CD14-positive monocyte (primary cell): ENCODE measurements at regions not wholly inside any gene's neighbourhood (a gene's known extent, or its start where the extent isn't known, plus 50 kb on each side); places are given as distances from the start of the nearest gene placed in this dataset.

Source experiments
- DNase-seq, 3 donors: peaks; one replicate each; pipeline ENCODE4 v3.0.0-alpha.2; 2011 to 2022
- H2AFZ ChIP-seq: 2 replicates; pipeline ENCODE4 v1.6.0; 2012; ENCODE audit warnings: mild to moderate bottlenecking, low read depth, low read length, inconsistent platforms; ENCODE audit not compliant: insufficient read depth, poor library complexity, severe bottlenecking
- H3K27ac ChIP-seq, 2 donors: 1 replicate in 1 of 2; 2 replicates in 1 of 2; pipeline ENCODE4 v1.5.1; 2012 to 2013; ENCODE audit warnings: low read length in 2 of 2, control low read depth in 1 of 2, inconsistent platforms in 1 of 2, low read depth in 1 of 2, mild to moderate bottlenecking in 1 of 2
- H3K27me3 ChIP-seq, 2 donors: one replicate each; pipeline versions ENCODE4 v1.6.0 to v1.6.1; 2011 to 2013; ENCODE audit warnings: low read length in 2 of 2; ENCODE audit not compliant: control insufficient read depth in 2 of 2, insufficient read depth in 2 of 2
- H3K36me3 ChIP-seq, 2 donors: replicated peaks in 1 of 2; 1 replicate in 1 of 2; 2 replicates in 1 of 2; pipeline versions ENCODE4 v1.5.1 to v1.6.1; 2012 to 2013; ENCODE audit warnings: low read length in 2 of 2, control low read depth in 1 of 2, inconsistent platforms in 1 of 2, mild to moderate bottlenecking in 1 of 2; ENCODE audit not compliant: insufficient read depth in 2 of 2, control insufficient read depth in 1 of 2
- H3K4me1 ChIP-seq, 2 donors: 1 replicate in 1 of 2; 2 replicates in 1 of 2; pipeline versions ENCODE4 v1.5.1 to v1.6.1; 2012 to 2013; ENCODE audit warnings: low read length in 2 of 2, control low read depth in 1 of 2, inconsistent platforms in 1 of 2, mild to moderate bottlenecking in 1 of 2, moderate library complexity in 1 of 2; ENCODE audit not compliant: insufficient read depth in 2 of 2, control insufficient read depth in 1 of 2
- H3K4me2 ChIP-seq: replicated peaks from 2 replicates; pipeline ENCODE3; 2012; ENCODE audit warnings: low read length, moderate library complexity, mild to moderate bottlenecking; ENCODE audit not compliant: poor library complexity, severe bottlenecking; ENCODE audit errors: extremely low read depth
- H3K4me3 ChIP-seq, 3 experiments: fragments of 200-600 bp in 1 of 3; sonication (generic) in 1 of 3; replicated peaks in 1 of 3; 1 replicate in 2 of 3; 2 replicates in 1 of 3; pipeline ENCODE4 v1.5.1; 2011 to 2013; ENCODE audit warnings: low read length in 3 of 3, mild to moderate bottlenecking in 3 of 3, control low read depth in 2 of 3, low read depth in 2 of 3, inconsistent platforms in 1 of 3, moderate library complexity in 1 of 3
- H3K79me2 ChIP-seq: 2 replicates; pipeline ENCODE4 v1.6.0; 2012; ENCODE audit warnings: mild to moderate bottlenecking, control low read depth, inconsistent platforms, low read length, moderate library complexity; ENCODE audit not compliant: insufficient read depth
- H3K9ac ChIP-seq: 2 replicates; pipeline ENCODE4 v1.6.0; 2017; ENCODE audit warnings: low read length, mild to moderate bottlenecking; ENCODE audit not compliant: insufficient read depth, poor library complexity, severe bottlenecking
- H3K9me3 ChIP-seq, 2 donors: replicated peaks in 1 of 2; 1 replicate in 1 of 2; 2 replicates in 1 of 2; pipeline versions ENCODE4 v1.5.1 to v1.6.1; 2012 to 2013; ENCODE audit warnings: low read length in 2 of 2, control low read depth in 1 of 2; ENCODE audit not compliant: control insufficient read depth in 1 of 2, insufficient read depth in 1 of 2
- H4K20me1 ChIP-seq: 2 replicates; pipeline ENCODE4 v1.6.0; 2012; ENCODE audit warnings: mild to moderate bottlenecking, low read length, control low read depth, moderate library complexity; ENCODE audit not compliant: insufficient read depth
- H3K27ac Mint-ChIP-seq, 7 donors: one replicate each; pipeline ENCODE4 v1.8.0; 2020; ENCODE audit warnings: mild to moderate bottlenecking in 7 of 7, mixed read lengths in 7 of 7, moderate library complexity in 6 of 7, inconsistent platforms in 2 of 7
- H3K27me3 Mint-ChIP-seq, 3 donors: one replicate each; pipeline ENCODE4 v1.8.0; 2021 to 2022; ENCODE audit warnings: low read depth in 3 of 3, mild to moderate bottlenecking in 3 of 3, mixed read lengths in 3 of 3, moderate library complexity in 3 of 3, inconsistent platforms in 1 of 3
- H3K36me3 Mint-ChIP-seq, 2 donors: one replicate each; pipeline ENCODE4 v1.8.0; 2020; ENCODE audit warnings: mixed read lengths in 2 of 2, inconsistent platforms in 1 of 2, mild to moderate bottlenecking in 1 of 2
- H3K4me1 Mint-ChIP-seq: one replicate; pipeline ENCODE4 v1.8.0; 2020; ENCODE audit warnings: mild to moderate bottlenecking, mixed read lengths
- H3K4me3 Mint-ChIP-seq, 2 donors: one replicate each; pipeline ENCODE4 v1.8.0; 2020; ENCODE audit warnings: mild to moderate bottlenecking in 2 of 2, mixed read lengths in 2 of 2, moderate library complexity in 1 of 2
- H3K9me3 Mint-ChIP-seq, 7 donors: one replicate each; pipeline ENCODE4 v1.8.0; 2020 to 2022; ENCODE audit warnings: mixed read lengths in 7 of 7, mild to moderate bottlenecking in 6 of 7, moderate library complexity in 6 of 7, inconsistent platforms in 2 of 7
- WGBS: methylation state at CpG from one replicate; pipeline ENCODE4 v1.1.5; 2013; ENCODE audit warnings: missing lambda C conversion rate; ENCODE audit not compliant: insufficient coverage; 5-methylcytosine and 5-hydroxymethylcytosine counted together
- intact Hi-C, 2 donors: fragments of 100-400 bp; cut with micrococcal nuclease; formaldehyde crosslinking; loops; one replicate each; pipeline versions ENCODE4 v1.15.0 to v1.15.1; 2023
- TF ChIP-seq, protein P1 (sequence below): fragments of 200-600 bp; IDR thresholded peaks from one replicate; pipeline ENCODE4 v1.8.0; 2022; ENCODE audit warnings: antibody characterized with exemption, mild to moderate bottlenecking

DNA sequence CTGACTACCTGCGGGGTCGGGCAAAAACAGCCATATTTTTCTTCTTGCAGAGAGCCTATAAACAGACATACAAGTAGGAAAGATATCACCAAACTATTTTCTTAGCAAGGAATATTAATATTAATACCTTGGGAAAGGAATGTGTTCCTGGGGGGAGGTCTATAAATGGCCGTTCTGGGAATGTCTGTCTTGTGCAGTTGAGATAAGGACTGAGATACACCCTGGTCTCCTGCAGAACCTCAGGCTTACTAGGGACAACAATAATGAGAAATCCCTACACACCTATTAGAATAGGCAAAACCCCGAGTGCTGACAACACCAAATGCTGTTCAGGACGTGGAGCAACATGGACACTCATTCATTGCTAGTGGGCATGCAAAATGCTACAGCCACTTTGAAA, 297.2 kb downstream of the DRD1 start:
- Mint-ChIP-seq H3K4me1 (no peaks in the 10 kb centered on the region), H3K9me3 (peaks cover 8 to 34% (median 20%) of the 10 kb centered on the region in 7 donors), H3K4me3 (no peak overlapping the region), H3K27ac (no peak overlapping the region), H3K36me3 (no peaks in the 10 kb centered on the region), H3K27me3 (peaks cover 0 to 1% (median 0%) of the 10 kb centered on the region in 3 donors)
- intact Hi-C loops, result no loop called here
- Histone ChIP-seq H3K79me2 (no peaks in the 10 kb centered on the region), H3K4me1 (no peaks in the 10 kb centered on the region), H3K36me3 (no peaks in the 10 kb centered on the region), H3K4me2 (no peak overlapping the region), H3K9me3 (peaks cover 18 to 22% of the 10 kb centered on the region in 2 donors), H3K9ac (no peak overlapping the region), H3K27me3 (no peaks in the 10 kb centered on the region), H3K4me3 (no peak overlapping the region), H3K27ac (no peak overlapping the region), H4K20me1 (no peaks in the 10 kb centered on the region), H2AFZ (no peak overlapping the region)
- WGBS, result 81% methylated on average over 2 of the region's 5 CpGs
- TF ChIP-seq, protein P1, sequence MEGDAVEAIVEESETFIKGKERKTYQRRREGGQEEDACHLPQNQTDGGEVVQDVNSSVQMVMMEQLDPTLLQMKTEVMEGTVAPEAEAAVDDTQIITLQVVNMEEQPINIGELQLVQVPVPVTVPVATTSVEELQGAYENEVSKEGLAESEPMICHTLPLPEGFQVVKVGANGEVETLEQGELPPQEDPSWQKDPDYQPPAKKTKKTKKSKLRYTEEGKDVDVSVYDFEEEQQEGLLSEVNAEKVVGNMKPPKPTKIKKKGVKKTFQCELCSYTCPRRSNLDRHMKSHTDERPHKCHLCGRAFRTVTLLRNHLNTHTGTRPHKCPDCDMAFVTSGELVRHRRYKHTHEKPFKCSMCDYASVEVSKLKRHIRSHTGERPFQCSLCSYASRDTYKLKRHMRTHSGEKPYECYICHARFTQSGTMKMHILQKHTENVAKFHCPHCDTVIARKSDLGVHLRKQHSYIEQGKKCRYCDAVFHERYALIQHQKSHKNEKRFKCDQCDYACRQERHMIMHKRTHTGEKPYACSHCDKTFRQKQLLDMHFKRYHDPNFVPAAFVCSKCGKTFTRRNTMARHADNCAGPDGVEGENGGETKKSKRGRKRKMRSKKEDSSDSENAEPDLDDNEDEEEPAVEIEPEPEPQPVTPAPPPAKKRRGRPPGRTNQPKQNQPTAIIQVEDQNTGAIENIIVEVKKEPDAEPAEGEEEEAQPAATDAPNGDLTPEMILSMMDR, result no peak
- no peak for DNase-seq

DNA sequence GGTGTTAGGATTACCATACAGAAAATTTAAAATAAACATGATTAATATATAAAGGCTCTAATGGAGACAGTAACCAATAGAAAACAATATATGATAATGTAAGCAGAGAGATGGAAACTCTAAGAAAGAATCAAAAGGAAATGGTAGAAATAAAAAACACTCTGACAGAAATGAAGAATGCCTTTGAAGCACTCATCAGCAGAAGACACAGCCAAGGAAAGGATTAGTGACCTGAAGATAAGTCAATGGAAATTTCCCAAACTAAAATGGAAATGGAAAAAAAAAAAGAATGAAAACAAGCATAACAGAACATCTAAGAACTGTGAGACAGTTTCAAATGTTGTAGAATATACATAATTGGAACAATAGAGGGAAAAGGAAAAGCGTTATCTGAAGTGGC, 302.6 kb downstream of the DRD1 start:
- H3K4me1 Mint-ChIP-seq, result no peaks in the 10 kb centered on the region
- H3K27ac Mint-ChIP-seq, result no peak overlapping the region
- peaks cover 0 to 1% (median 0%) of the 10 kb centered on the region in 3 donors for H3K27me3 Mint-ChIP-seq
- no peaks in the 10 kb centered on the region for H3K36me3 Mint-ChIP-seq
- Histone ChIP-seq H3K4me2 (no peak overlapping the region), H3K4me1 (no peaks in the 10 kb centered on the region), H3K36me3 (no peaks in the 10 kb centered on the region), H4K20me1 (no peaks in the 10 kb centered on the region), H2AFZ (no peak overlapping the region), H3K79me2 (no peaks in the 10 kb centered on the region), H3K27ac (no peak overlapping the region), H3K9ac (no peak overlapping the region), H3K9me3 (peaks cover 9% of the 10 kb centered on the region in 2 donors), H3K4me3 (no peak overlapping the region), H3K27me3 (no peaks in the 10 kb centered on the region)
- no CpG with 5 or more reads among the region's 1 CpG for WGBS
- intact Hi-C loops, result no loop called here
- no peak for DNase-seq
- TF ChIP-seq, protein P1, result no peak
- H3K9me3 Mint-ChIP-seq, result peaks cover 4 to 15% (median 11%) of the 10 kb centered on the region in 7 donors
- no peak overlapping the region for H3K4me3 Mint-ChIP-seq
